ENCODE measurements at regions not wholly inside any gene's neighbourhood (a gene's known extent, or its start where the extent isn't known, plus 50 kb on each side); places are given as distances from the start of the nearest gene placed in this dataset.

DNA sequence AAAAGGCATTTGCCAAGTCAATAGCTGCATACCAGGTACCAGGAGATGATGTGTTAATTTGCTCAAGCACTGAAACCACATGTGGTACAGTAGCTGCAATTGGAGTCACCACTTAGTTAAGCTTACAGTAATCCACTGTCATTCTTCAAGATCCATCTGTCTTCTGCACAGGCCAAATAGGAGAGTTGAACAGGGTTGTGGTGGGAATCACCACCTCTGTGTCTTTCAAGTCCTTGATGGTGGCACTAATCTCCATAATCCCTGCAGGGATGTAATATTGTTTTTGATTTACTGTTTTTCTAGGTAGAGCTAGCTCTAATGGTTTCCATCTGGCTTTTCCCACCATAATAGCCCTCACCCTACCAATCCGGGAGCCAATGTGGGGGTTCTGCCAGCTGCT lies 91.9 kb downstream of the FCRL5 start:
- CTCF ChIA-PET = no interaction called here
- TF ChIP-seq, protein P1, sequence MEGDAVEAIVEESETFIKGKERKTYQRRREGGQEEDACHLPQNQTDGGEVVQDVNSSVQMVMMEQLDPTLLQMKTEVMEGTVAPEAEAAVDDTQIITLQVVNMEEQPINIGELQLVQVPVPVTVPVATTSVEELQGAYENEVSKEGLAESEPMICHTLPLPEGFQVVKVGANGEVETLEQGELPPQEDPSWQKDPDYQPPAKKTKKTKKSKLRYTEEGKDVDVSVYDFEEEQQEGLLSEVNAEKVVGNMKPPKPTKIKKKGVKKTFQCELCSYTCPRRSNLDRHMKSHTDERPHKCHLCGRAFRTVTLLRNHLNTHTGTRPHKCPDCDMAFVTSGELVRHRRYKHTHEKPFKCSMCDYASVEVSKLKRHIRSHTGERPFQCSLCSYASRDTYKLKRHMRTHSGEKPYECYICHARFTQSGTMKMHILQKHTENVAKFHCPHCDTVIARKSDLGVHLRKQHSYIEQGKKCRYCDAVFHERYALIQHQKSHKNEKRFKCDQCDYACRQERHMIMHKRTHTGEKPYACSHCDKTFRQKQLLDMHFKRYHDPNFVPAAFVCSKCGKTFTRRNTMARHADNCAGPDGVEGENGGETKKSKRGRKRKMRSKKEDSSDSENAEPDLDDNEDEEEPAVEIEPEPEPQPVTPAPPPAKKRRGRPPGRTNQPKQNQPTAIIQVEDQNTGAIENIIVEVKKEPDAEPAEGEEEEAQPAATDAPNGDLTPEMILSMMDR (conservative IDR thresholded peaks at IDR 0.05; ENCODE audit: low read depth, low read length) = no peak
- no peak for TF ChIP-seq EZH2 (IDR thresholded peaks at IDR 0.05; ENCODE audit: borderline replicate concordance, low read depth, low read length, poor library complexity, severe bottlenecking)
- Histone ChIP-seq H3K36me3 (ENCODE audit: insufficient read depth, low read length, poor library complexity, severe bottlenecking) (no peaks in the 10 kb centered on the region), H3K27me3 (replicated peaks; ENCODE audit: insufficient read depth, low read depth, low read length, poor library complexity) (peaks cover 4% of the 10 kb centered on the region), H3K4me1 (ENCODE audit: insufficient read depth, low read length, poor library complexity, severe bottlenecking) (no peaks in the 10 kb centered on the region), H3K27ac (ENCODE audit: low read depth, low read length, poor library complexity, severe bottlenecking) (no peak overlapping the region), H3K4me3 (ENCODE audit: low read depth, low read length, poor library complexity, severe bottlenecking) (no peak overlapping the region), H3K9me3 (ENCODE audit: low read depth, low read length, poor library complexity, severe bottlenecking) (no peaks in the 10 kb centered on the region)
- BruUV-seq (replicated peaks) = no TSS peak
- POLR2A ChIA-PET (ENCODE audit: low non-redundant PET) = interaction anchor here (0.6 kb wide), 1 partner anchor 311 kb away, joined by 6 read pairs; no protein-coding TSS in a partner anchor
- intact Hi-C loops (cut with micrococcal nuclease; ENCODE audit: unreplicated experiment) = no loop called here
- no peak for DNase-seq (ENCODE audit: low spot score)

DNA sequence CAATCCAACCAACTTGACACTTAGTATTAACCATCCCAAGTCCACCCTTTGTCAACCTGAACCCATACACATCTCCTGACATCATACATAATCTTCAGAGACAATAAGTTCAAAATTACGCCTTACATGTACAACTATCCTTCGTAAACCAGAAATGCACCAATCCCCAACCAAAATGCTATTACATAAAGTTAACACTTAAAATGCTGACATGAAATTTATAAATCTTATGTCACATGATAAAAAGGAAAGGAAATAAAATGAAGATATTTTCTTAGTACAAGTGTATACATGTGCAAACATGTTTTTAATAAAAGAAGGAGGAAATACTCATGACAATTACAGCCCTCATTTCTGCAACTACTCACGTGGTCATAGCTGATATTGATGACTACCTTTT lies 95.0 kb downstream of the FCRL5 start:
- intact Hi-C loops (cut with micrococcal nuclease; ENCODE audit: unreplicated experiment) = no loop called here
- TF ChIP-seq EZH2 (IDR thresholded peaks at IDR 0.05; ENCODE audit: borderline replicate concordance, low read depth, low read length, poor library complexity, severe bottlenecking) = no peak
- TF ChIP-seq, protein P1 (conservative IDR thresholded peaks at IDR 0.05; ENCODE audit: low read depth, low read length) = no peak
- H3K27me3 ChIP-seq (replicated peaks; ENCODE audit: insufficient read depth, low read depth, low read length, poor library complexity) = peaks cover 11% of the 10 kb centered on the region
- no peaks in the 10 kb centered on the region for H3K36me3 ChIP-seq (ENCODE audit: insufficient read depth, low read length, poor library complexity, severe bottlenecking)
- H3K4me3 ChIP-seq (ENCODE audit: low read depth, low read length, poor library complexity, severe bottlenecking) = no peak overlapping the region
- no TSS peak for BruUV-seq (replicated peaks)
- CTCF ChIA-PET = no interaction called here
- no peak overlapping the region for H3K27ac ChIP-seq (ENCODE audit: low read depth, low read length, poor library complexity, severe bottlenecking)
- no peaks in the 10 kb centered on the region for H3K9me3 ChIP-seq (ENCODE audit: low read depth, low read length, poor library complexity, severe bottlenecking)
- POLR2A ChIA-PET (ENCODE audit: low non-redundant PET) = no interaction called here
- no peaks in the 10 kb centered on the region for H3K4me1 ChIP-seq (ENCODE audit: insufficient read depth, low read length, poor library complexity, severe bottlenecking)
- DNase-seq (ENCODE audit: low spot score) = no peak

DNA sequence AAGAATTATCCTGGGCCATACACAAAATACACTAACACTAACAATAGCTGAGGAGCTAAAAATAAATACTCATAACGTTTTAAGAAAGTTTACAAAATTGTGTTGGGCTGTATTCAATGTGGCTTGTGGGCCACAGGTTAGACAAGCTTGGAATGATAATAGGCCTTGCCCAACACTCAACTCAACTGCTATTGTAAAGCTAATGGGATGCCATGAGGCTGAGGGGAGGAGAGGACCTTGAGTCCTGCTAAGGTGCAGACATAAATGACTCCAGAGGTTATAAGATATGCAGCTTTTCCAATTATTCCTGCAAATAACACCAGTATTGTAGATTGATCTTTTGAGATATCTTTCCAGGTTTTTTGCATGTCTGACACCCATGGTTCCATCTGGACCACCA lies 97.0 kb downstream of the FCRL5 start:
- intact Hi-C loops (cut with micrococcal nuclease; ENCODE audit: unreplicated experiment) = no loop called here
- Histone ChIP-seq H3K27ac (ENCODE audit: low read depth, low read length, poor library complexity, severe bottlenecking) (no peak overlapping the region), H3K4me3 (ENCODE audit: low read depth, low read length, poor library complexity, severe bottlenecking) (no peak overlapping the region), H3K9me3 (ENCODE audit: low read depth, low read length, poor library complexity, severe bottlenecking) (no peaks in the 10 kb centered on the region), H3K36me3 (ENCODE audit: insufficient read depth, low read length, poor library complexity, severe bottlenecking) (no peaks in the 10 kb centered on the region), H3K27me3 (replicated peaks; ENCODE audit: insufficient read depth, low read depth, low read length, poor library complexity) (peaks cover 11% of the 10 kb centered on the region), H3K4me1 (ENCODE audit: insufficient read depth, low read length, poor library complexity, severe bottlenecking) (no peaks in the 10 kb centered on the region)
- no TSS peak for BruUV-seq (replicated peaks)
- ChIA-PET CTCF (no interaction called here), POLR2A (ENCODE audit: low non-redundant PET) (no interaction called here)
- DNase-seq (ENCODE audit: low spot score) = no peak
- TF ChIP-seq, protein P1 (conservative IDR thresholded peaks at IDR 0.05; ENCODE audit: low read depth, low read length) = no peak
- no peak for TF ChIP-seq EZH2 (IDR thresholded peaks at IDR 0.05; ENCODE audit: borderline replicate concordance, low read depth, low read length, poor library complexity, severe bottlenecking)
